ENCODE measurements at regions not wholly inside any gene's neighbourhood (a gene's known extent, or its start where the extent isn't known, plus 50 kb on each side); places are given as distances from the start of the nearest gene placed in this dataset.

GRCh38 chr20:21808863-21809664 is 103.6 kb downstream of the PAX1 start:
- peak; percentile 90 for TF ChIP-seq CTCF (IDR thresholded peaks at IDR 0.05; ENCODE audit: low read depth, low read length)
- no peak for TF ChIP-seq POLR2A (IDR thresholded peaks at IDR 0.05; ENCODE audit: extremely low read depth, insufficient read length)
- TF ChIP-seq MAX (IDR thresholded peaks at IDR 0.05; ENCODE audit: low read depth, low read length), result no peak

Measured in NB4 (cell line).